ENCODE measurements at regions not wholly inside any gene's neighbourhood (a gene's known extent, or its start where the extent isn't known, plus 50 kb on each side); places are given as distances from the start of the nearest gene placed in this dataset.

GRCh38 chr7:67422601-67423000 is 426.0 kb downstream of the TYW1 start:
- TF ChIP-seq REST (IDR thresholded peaks at IDR 0.05): no peak
- no peak for TF ChIP-seq ATF3 (IDR thresholded peaks at IDR 0.05)
- no peak for TF ChIP-seq CTCF (IDR thresholded peaks at IDR 0.05; ENCODE audit: low read depth, low read length, missing input control)
- TF ChIP-seq MAX (IDR thresholded peaks at IDR 0.05): no peak
